Dermis microvascular lymphatic vessel endothelial cell (primary cell): ENCODE measurements at regions not wholly inside any gene's neighbourhood (a gene's known extent, or its start where the extent isn't known, plus 50 kb on each side); places are given as distances from the start of the nearest gene placed in this dataset.

Source experiments
- DNase-seq, 2 donors: peaks; one replicate each; pipeline versions ENCODE4 v3.0.0 to v3.0.0-alpha.2; 2010; ENCODE audit warnings: low read depth in 2 of 2

- no peak for DNase-seq
These were observed 262.7 kb downstream of the CHL1 start for GRCh38 chr3:459311-459670.

- DNase-seq: no peak
These were observed 264.4 kb downstream of the CHL1 start for GRCh38 chr3:461006-461405.

DNA sequence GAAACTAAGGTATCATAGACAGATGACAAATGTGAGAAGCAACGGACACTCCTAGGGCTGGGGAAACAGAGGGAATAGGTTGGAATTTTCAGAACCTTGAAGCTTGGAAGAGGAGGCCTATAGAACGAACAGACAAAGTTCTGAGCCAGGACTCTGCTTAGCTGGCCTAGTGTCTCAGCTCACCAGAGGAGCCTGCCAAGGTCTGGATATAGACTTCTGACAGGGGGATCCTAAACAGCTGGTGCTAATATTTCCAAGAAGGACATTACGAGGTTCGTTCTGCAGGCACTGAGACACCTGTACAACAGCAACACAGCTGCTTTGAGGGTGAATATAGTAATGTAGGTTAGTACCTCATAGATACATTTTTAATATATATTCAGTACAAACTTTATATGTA is 266.3 kb downstream of the CHL1 start:
- no peak for DNase-seq

GRCh38 chr3:463252-464192 is 267.0 kb downstream of the CHL1 start:
- DNase-seq: no peak

GRCh38 chr3:464255-464654 is 267.7 kb downstream of the CHL1 start:
- no peak for DNase-seq

- no peak for DNase-seq
These were observed 271.6 kb downstream of the CHL1 start for GRCh38 chr3:468172-468571.

- no peak for DNase-seq
These were observed 276.7 kb downstream of the CHL1 start for GRCh38 chr3:473033-473800.

- no peak for DNase-seq
These were observed 278.3 kb downstream of the CHL1 start for GRCh38 chr3:474828-475227.

- DNase-seq: no peak
These were observed 283.5 kb downstream of the CHL1 start for GRCh38 chr3:480070-480469.

- DNase-seq: no peak
These were observed 284.5 kb downstream of the CHL1 start for GRCh38 chr3:481111-481510.

- DNase-seq: no peak
These were observed 285.1 kb downstream of the CHL1 start for GRCh38 chr3:481680-482079.

DNA sequence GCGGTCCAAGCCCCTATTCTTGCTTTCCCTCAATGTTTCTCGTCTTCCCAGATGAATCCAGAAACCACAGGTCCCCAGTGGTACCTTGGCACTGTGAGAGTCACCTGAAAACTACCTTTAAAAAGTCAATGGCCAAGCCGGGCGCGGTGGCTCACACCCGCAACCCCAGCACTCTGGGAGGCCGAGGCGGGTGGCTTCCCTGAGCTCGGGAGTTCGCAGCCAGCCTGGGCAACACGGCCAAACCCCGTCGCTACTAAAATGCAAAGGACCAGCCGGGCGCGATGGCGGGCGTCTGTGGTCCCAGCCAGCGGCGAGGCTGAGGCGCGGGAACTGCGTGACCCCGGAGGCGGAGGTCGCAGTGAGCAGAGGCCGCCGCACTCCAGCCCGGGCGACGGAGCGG is 285.9 kb downstream of the CHL1 start:
- DNase-seq: no peak

DNA sequence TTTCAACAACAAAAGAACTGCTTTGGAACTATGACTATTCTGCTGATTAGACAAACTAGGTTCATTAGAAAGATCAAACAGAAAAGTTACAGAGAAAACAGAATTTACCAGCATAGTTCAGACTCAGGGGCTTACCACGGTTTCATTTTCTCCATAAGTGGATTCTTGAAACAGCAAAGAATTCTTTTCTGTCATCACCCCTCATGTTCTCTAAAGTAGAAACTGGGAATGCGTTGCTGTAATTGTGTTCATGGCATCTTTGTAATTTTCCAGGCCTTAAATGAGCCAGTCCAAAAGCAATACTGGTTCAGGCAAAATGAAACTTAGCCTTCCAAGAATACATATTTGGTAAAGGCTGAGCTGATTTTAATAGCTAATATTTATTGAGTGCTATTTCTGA is 287.8 kb downstream of the CHL1 start:
- no peak for DNase-seq

- DNase-seq: no peak
These were observed 291.1 kb downstream of the CHL1 start for GRCh38 chr3:487614-488013.

- DNase-seq: no peak
These were observed 296.2 kb downstream of the CHL1 start for GRCh38 chr3:492586-493316.

DNA sequence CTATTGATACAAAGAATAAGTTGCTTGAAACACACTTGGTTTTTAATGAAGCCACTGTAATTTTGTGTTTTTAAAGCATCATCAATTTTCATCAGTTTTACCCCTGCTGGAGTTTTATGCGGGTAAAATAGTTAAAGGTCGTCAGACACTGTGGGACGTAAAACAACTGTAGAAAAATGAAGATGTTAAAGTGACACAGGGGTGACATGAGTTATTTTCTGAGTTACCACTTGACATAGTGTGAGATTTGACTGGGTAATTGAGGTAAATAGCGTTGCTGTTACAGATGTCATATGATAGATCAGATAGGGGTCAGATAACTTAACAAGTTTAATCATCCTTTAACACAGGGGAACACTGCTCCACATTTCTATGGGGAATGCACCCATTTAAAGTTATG is 297.6 kb downstream of the CHL1 start:
- no peak for DNase-seq

GRCh38 chr3:498487-498886 is 301.9 kb downstream of the CHL1 start:
- DNase-seq: no peak

DNA sequence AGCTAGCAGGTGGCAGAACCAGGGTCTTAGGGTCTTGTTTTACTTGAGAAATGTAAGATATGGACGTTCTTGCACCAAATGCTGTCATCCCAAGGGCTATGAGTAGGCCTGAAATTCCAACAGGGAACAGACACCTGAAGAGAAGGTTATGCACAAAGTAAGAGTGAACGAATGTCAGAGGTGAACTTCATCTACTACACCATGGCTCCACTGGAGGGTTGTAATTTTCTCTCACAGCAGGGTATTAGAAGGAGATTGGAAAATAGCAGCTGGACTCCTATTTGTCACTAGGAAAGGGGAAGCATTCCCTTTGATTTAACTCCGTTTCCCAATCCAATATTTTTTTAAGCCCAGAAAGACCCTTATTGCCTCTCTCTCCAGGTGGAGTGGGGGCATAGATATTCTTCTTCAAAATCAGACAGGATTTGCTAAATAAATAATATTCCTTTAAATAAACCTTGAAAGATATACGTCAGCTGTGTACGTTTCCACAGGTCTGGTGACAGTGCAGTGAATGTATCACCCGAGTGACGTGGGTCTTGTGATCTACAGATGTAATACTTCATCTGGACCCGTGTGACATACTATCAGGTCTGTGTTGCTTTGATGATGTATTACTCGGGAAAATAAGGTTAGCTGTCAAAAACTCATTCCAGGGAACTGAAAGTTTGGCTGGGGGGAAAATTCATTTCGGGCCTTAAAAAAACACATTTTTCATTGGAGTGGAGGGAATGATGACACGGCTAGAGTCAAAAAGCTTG is 302.6 kb downstream of the CHL1 start:
- no peak for DNase-seq

GRCh38 chr3:502486-502885 is 305.9 kb downstream of the CHL1 start:
- DNase-seq: no peak

DNA sequence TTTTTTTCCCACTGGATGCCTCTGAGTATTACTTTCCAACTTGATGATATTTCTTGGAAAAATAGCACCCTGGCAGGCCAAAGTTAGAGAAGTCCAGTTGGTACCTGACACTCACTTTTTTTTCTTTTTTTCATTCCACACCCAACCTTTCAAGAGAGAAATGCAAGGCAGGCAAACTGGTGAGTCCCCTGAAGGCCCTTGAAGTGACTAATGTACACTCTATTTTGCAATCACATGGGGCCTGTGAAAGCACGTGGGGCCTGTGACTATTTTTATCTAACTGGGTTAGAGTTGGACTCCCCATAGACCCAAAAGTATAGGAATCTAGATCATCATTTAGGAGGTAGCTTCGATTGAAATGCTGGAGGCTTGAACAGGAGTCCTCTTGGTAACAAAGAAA is 316.7 kb downstream of the CHL1 start:
- DNase-seq: no peak

DNA sequence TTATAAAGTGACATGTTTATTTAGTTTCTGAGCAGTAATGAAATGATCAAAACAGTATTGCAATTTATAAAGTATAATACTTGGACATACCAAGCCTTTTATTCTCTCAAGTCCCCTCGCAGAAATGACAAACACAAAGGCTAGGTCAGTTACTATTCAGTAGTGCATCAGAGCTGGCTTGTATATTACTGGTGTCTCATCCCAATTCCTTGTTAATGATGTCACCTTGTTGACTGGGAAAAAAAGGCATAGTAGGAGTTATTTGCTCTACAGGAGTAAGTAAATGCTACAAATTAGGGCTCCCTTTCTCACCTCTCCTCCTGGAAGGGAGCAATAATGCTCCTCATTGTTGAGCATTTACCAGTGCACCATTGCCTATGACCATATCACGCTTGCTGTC is 317.6 kb downstream of the CHL1 start:
- no peak for DNase-seq

DNA sequence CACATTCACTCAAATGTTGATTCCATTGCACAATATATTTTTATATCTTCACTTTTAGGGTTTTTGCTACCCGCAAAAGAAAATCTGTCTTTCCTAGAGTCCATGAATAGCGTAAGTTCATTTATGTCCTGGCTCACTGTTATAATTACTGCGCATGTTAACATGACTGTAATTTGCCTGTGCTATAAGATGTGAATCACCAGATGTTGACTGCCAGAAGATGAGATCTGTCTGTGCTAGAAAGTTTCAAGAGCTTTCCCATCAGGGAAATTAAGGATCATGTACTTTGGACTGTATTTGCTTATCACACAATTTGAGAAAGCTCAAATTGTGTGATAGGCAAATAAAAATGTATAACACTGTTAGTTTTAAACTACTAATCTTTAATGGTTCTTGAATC is 322.5 kb downstream of the CHL1 start:
- DNase-seq: no peak
